ENCODE measurements at regions not wholly inside any gene's neighbourhood (a gene's known extent, or its start where the extent isn't known, plus 50 kb on each side); places are given as distances from the start of the nearest gene placed in this dataset.

DNA sequence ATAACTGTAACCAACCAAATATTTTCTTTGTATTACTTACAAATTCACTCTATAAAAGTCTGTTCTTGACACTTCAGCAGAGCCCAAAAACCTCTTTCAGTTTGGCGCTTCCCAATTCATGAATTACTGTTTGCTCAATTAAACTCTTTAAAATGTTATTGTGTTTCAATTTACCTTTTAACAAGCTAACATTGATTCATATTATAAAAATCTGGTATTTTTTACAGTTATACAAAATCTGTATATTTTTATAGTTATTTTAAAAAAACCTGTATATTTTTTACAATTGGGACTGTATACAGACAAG is 75.3 kb upstream of the E2F3 start:
- no peak for DNase-seq
- Histone ChIP-seq H3K4me3 (ENCODE audit: low read depth, low read length) (no peak overlapping the region), H3K36me3 (no peaks in the 10 kb centered on the region), H3K27ac (no peak overlapping the region), H3K9me3 (ENCODE audit: severe bottlenecking) (no peaks in the 10 kb centered on the region), H3K27me3 (ENCODE audit: insufficient read depth, low read depth, severe bottlenecking) (no peaks in the 10 kb centered on the region)
- TF ChIP-seq, protein P1, sequence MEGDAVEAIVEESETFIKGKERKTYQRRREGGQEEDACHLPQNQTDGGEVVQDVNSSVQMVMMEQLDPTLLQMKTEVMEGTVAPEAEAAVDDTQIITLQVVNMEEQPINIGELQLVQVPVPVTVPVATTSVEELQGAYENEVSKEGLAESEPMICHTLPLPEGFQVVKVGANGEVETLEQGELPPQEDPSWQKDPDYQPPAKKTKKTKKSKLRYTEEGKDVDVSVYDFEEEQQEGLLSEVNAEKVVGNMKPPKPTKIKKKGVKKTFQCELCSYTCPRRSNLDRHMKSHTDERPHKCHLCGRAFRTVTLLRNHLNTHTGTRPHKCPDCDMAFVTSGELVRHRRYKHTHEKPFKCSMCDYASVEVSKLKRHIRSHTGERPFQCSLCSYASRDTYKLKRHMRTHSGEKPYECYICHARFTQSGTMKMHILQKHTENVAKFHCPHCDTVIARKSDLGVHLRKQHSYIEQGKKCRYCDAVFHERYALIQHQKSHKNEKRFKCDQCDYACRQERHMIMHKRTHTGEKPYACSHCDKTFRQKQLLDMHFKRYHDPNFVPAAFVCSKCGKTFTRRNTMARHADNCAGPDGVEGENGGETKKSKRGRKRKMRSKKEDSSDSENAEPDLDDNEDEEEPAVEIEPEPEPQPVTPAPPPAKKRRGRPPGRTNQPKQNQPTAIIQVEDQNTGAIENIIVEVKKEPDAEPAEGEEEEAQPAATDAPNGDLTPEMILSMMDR (IDR thresholded peaks at IDR 0.05; ENCODE audit: low read depth, low read length) = no peak

DNA sequence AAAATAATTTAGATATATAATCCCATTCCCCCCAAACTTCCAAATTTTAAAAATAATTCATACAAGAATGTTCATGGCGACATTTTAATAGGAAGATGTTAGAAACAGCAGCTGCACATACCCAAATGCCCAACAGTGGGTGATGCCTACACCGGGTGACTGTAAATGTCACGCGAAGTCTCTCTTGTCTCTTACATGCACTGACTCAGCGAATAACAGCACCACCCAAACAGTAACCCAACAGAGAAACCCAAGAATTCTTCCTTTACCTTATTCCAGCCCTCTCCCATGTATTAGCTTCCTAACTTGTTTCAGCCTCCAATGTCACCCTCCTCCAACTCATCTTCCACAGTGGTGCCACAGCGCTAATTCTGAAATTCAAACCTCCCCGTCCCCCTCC is 74.5 kb upstream of the E2F3 start:
- no peak overlapping the region for H3K27ac ChIP-seq
- no peak for DNase-seq
- H3K36me3 ChIP-seq = no peaks in the 10 kb centered on the region
- no peaks in the 10 kb centered on the region for H3K27me3 ChIP-seq (ENCODE audit: insufficient read depth, low read depth, severe bottlenecking)
- H3K4me3 ChIP-seq (ENCODE audit: low read depth, low read length) = no peak overlapping the region
- H3K9me3 ChIP-seq (ENCODE audit: severe bottlenecking) = peaks cover 2% of the 10 kb centered on the region
- TF ChIP-seq, protein P1 (IDR thresholded peaks at IDR 0.05; ENCODE audit: low read depth, low read length) = no peak

DNA sequence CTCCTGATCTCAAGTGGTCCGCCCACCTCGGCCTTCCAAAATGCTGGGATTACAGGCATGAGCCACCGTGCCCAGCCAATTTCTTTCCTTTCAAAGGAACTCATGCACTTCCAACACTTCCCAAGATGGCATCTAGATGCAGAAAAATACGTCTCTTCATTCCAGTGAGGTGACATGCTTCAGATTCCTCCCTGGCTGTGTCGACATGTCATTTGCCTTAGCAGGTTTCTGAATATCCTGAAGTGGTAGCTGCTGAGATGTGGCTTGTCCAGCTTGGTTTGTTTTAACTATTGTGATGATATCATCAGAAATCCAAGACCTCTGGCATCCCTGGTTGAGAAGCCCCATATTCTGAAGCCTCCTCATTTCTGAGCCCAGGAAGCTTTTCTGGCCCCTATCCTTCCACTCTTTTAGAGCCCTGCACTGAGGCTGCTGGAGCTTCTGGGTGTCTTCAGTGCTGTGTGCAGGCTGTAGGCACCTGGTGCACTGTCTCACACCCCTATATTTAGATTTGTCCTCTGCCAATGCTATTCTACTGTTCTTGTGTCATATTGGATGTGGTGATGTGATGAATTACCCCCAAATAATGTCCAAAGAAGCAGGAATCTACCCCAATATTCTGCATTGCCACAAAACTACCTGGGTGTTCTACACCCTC is 73.3 kb upstream of the E2F3 start:
- no peak for DNase-seq
- Histone ChIP-seq H3K27me3 (ENCODE audit: insufficient read depth, low read depth, severe bottlenecking) (no peaks in the 10 kb centered on the region), H3K27ac (no peak overlapping the region), H3K9me3 (ENCODE audit: severe bottlenecking) (peaks cover 6% of the 10 kb centered on the region), H3K36me3 (no peaks in the 10 kb centered on the region), H3K4me3 (ENCODE audit: low read depth, low read length) (no peak overlapping the region)
- TF ChIP-seq, protein P1 (IDR thresholded peaks at IDR 0.05; ENCODE audit: low read depth, low read length) = no peak

DNA sequence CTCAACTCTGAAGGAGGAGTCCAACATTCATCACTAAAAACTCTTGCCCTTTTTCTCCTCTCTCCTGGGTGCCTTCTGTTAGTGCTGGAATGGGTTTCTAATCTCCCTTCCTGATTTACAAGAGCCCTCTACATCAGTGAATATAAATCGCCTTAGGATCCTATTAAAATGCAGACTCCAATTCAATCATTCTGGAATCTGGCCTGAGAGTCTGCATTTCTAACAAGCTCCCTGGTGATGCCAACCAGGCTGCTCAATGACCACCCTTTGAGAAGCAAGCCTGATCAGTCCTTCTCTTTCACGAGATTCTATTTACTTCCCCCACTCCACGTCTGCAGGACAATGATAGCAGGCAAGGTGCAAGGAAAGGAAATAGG is 72.8 kb upstream of the E2F3 start:
- Histone ChIP-seq H3K9me3 (ENCODE audit: severe bottlenecking) (peaks cover 6% of the 10 kb centered on the region), H3K36me3 (no peaks in the 10 kb centered on the region), H3K27ac (no peak overlapping the region), H3K27me3 (ENCODE audit: insufficient read depth, low read depth, severe bottlenecking) (no peaks in the 10 kb centered on the region), H3K4me3 (ENCODE audit: low read depth, low read length) (no peak overlapping the region)
- DNase-seq = no peak
- TF ChIP-seq, protein P1 (IDR thresholded peaks at IDR 0.05; ENCODE audit: low read depth, low read length) = no peak

DNA sequence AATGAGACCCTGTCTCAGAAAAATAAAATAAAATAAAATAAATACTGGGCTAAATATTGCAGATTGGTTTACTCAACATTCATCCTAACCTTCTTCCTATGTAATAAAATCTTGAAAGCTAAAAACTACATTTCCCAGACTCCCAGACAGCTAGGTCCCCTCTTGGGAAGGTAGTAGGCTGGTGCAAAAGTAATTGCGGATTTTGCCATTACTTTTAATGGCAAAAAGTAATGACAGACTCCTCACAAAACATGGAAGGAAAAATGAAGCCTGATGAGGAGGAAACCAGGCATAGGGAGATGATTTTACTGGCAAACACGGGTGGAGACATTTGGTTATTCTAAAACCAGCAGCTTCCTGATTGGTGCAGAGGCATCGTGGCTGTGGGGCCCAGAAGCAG is 70.6 kb upstream of the E2F3 start:
- Histone ChIP-seq H3K36me3 (no peaks in the 10 kb centered on the region), H3K27me3 (ENCODE audit: insufficient read depth, low read depth, severe bottlenecking) (no peaks in the 10 kb centered on the region), H3K27ac (no peak overlapping the region), H3K9me3 (ENCODE audit: severe bottlenecking) (peaks cover 6% of the 10 kb centered on the region), H3K4me3 (ENCODE audit: low read depth, low read length) (no peak overlapping the region)
- TF ChIP-seq, protein P1 (IDR thresholded peaks at IDR 0.05; ENCODE audit: low read depth, low read length) = no peak
- no peak for DNase-seq

DNA sequence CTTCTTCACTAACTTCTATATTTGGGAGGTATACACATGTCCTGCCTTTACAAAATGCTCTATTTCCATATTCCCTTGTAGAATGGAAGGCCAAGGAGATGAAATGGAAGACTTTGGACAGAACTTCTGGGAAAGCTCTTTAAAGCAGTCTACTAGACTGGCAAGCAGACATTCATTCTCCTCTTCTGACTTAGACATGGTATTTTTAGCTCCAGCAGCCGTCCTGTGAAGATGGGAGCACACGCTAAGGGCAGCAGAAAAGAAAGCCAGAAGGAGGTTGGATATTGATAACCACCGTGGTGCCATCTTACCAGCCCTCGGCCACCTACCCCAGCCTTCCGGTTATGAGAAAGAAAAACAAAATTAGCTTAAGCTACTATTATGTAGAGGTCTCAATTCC is 70.1 kb upstream of the E2F3 start:
- no peak for DNase-seq
- Histone ChIP-seq H3K36me3 (no peaks in the 10 kb centered on the region), H3K4me3 (ENCODE audit: low read depth, low read length) (no peak overlapping the region), H3K9me3 (ENCODE audit: severe bottlenecking) (peaks cover 6% of the 10 kb centered on the region), H3K27ac (no peak overlapping the region), H3K27me3 (ENCODE audit: insufficient read depth, low read depth, severe bottlenecking) (no peaks in the 10 kb centered on the region)
- TF ChIP-seq, protein P1 (IDR thresholded peaks at IDR 0.05; ENCODE audit: low read depth, low read length) = no peak
